Transverse colon (tissue), 4 donors: ENCODE measurements at regions not wholly inside any gene's neighbourhood (a gene's known extent, or its start where the extent isn't known, plus 50 kb on each side); places are given as distances from the start of the nearest gene placed in this dataset.

Experiments
- DNase-seq: peaks from one replicate; pipeline ENCODE4 v3.0.0-alpha.2; 2019
- H3K27ac ChIP-seq, 4 donors: fragments of 200-600 bp; sonication (generic); 2 replicates each; pipeline ENCODE4 v1.5.1; 2016 to 2018; ENCODE audit warnings: inconsistent platforms in 4 of 4
- H3K27me3 ChIP-seq: fragments of 200-600 bp; sonication (generic); 2 replicates; pipeline ENCODE4 v1.5.1; 2017; ENCODE audit warnings: inconsistent platforms
- H3K36me3 ChIP-seq, 4 donors: fragments of 200-600 bp; sonication (generic); 2 replicates each; pipeline ENCODE4 v1.5.1; 2017 to 2019; ENCODE audit warnings: inconsistent platforms in 4 of 4
- H3K4me1 ChIP-seq, 4 donors: fragments of 200-600 bp; sonication (generic); 2 replicates each; pipeline ENCODE4 v1.5.1; 2017 to 2020; ENCODE audit warnings: inconsistent platforms in 4 of 4
- H3K4me3 ChIP-seq, 4 donors: fragments of 200-600 bp; sonication (generic); 1 replicate in 1 of 4; 2 replicates in 3 of 4; pipeline versions ENCODE4 v1.5.1 to v1.6.1; 2017 to 2019; ENCODE audit warnings: inconsistent platforms in 4 of 4
- H3K9me3 ChIP-seq, 2 donors: fragments of 200-600 bp; sonication (generic); 2 replicates each; pipeline ENCODE4 v1.5.1; 2017 to 2019; ENCODE audit warnings: inconsistent platforms in 2 of 2
- EP300 ChIP-seq: sonication (generic); formaldehyde crosslinking; IDR thresholded peaks from one replicate; pipeline ENCODE4 v1.6.1; 2017; ENCODE audit warnings: antibody characterized with exemption, low read depth
- POLR2A ChIP-seq: fragments of 450-650 bp; IDR thresholded peaks from one replicate; pipeline ENCODE4 v1.6.1; 2016; ENCODE audit warnings: antibody characterized with exemption, mild to moderate bottlenecking, moderate library complexity
- POLR2AphosphoS5 ChIP-seq, 3 donors: sonication (generic); formaldehyde crosslinking; IDR thresholded peaks; one replicate each; pipeline ENCODE4 v1.6.1; 2016; ENCODE audit warnings: antibody characterized with exemption in 3 of 3
- WGBS, 2 donors: methylation state at CpG; one replicate each; pipeline ENCODE4 v1.1.5; 2018; ENCODE audit warnings: low coverage in 1 of 2; 5-methylcytosine and 5-hydroxymethylcytosine counted together
- in situ Hi-C, 4 donors: fragments of 200-750 bp; cut with MboI; loops; one replicate each; pipeline versions ENCODE4 v1.15.0 to v1.15.1; 2017; ENCODE audit warnings: low sequenced_read_pairs in 3 of 4, low pct_ligation_motif_present in 1 of 4, low pct_unique_long_range_greater_than_20kb in 1 of 4
- intact Hi-C: fragments of 100-400 bp; cut with DNase I; formaldehyde crosslinking; loops from one replicate; pipeline ENCODE4 v1.15.1; 2023; ENCODE audit warnings: low total_unique reads
- TF ChIP-seq, protein P1 (sequence below), 5 experiments: fragments of 200-600 bp in 3 of 5; fragments of 450-650 bp in 2 of 5; sonication (generic) in 3 of 5; IDR thresholded peaks; 1 replicate in 2 of 5; 2 replicates in 3 of 5; pipeline ENCODE4 v1.5.1; 2016 to 2017; ENCODE audit warnings: antibody characterized with exemption in 5 of 5, inconsistent platforms in 3 of 5, mild to moderate bottlenecking in 2 of 5, moderate library complexity in 1 of 5

- in situ Hi-C loops = no loop called here
- DNase-seq = no peak
- intact Hi-C loops = no loop called here
- H3K27me3 ChIP-seq = no peaks in the 10 kb centered on the region
- no peaks in the 10 kb centered on the region for H3K4me1 ChIP-seq
- 63 to 82% methylated on average over 2 to 5 of the region's 5 CpGs for WGBS, 2 donors
- no peak overlapping the region for H3K4me3 ChIP-seq
- H3K27ac ChIP-seq = no peak overlapping the region
- TF ChIP-seq EP300 = no peak
- TF ChIP-seq, protein P1, sequence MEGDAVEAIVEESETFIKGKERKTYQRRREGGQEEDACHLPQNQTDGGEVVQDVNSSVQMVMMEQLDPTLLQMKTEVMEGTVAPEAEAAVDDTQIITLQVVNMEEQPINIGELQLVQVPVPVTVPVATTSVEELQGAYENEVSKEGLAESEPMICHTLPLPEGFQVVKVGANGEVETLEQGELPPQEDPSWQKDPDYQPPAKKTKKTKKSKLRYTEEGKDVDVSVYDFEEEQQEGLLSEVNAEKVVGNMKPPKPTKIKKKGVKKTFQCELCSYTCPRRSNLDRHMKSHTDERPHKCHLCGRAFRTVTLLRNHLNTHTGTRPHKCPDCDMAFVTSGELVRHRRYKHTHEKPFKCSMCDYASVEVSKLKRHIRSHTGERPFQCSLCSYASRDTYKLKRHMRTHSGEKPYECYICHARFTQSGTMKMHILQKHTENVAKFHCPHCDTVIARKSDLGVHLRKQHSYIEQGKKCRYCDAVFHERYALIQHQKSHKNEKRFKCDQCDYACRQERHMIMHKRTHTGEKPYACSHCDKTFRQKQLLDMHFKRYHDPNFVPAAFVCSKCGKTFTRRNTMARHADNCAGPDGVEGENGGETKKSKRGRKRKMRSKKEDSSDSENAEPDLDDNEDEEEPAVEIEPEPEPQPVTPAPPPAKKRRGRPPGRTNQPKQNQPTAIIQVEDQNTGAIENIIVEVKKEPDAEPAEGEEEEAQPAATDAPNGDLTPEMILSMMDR (IDR thresholded peaks at IDR 0.05) = no peak
- TF ChIP-seq POLR2A = no peak
- no peak for TF ChIP-seq POLR2AphosphoS5 (IDR thresholded peaks at IDR 0.05)
- no peaks in the 10 kb centered on the region for H3K9me3 ChIP-seq
- no peaks in the 10 kb centered on the region for H3K36me3 ChIP-seq
Measured at GRCh38 chr2:145927131-145927950, 1407.4 kb upstream of the ZEB2 start.

GRCh38 chr2:145925591-145925990, 1405.7 kb upstream of the ZEB2 start:
- Histone ChIP-seq H3K9me3 (no peaks in the 10 kb centered on the region), H3K4me3 (no peak overlapping the region), H3K4me1 (no peaks in the 10 kb centered on the region), H3K27ac (no peak overlapping the region), H3K27me3 (no peaks in the 10 kb centered on the region), H3K36me3 (no peaks in the 10 kb centered on the region)
- intact Hi-C loops (no loop called here), in situ Hi-C loops (no loop called here)
- WGBS, 2 donors = 57 to 65% methylated on average over 3 to 4 of the region's 4 CpGs
- no peak for DNase-seq
- TF ChIP-seq EP300 (no peak), POLR2A (no peak), POLR2AphosphoS5 (IDR thresholded peaks at IDR 0.05) (no peak)
- TF ChIP-seq, protein P1 (IDR thresholded peaks at IDR 0.05) = no peak

- no peaks in the 10 kb centered on the region for H3K9me3 ChIP-seq
- TF ChIP-seq POLR2AphosphoS5 (IDR thresholded peaks at IDR 0.05) (no peak), EP300 (no peak), POLR2A (no peak)
- TF ChIP-seq, protein P1 (IDR thresholded peaks at IDR 0.05) = no peak
- intact Hi-C loops (no loop called here), in situ Hi-C loops (no loop called here)
- H3K36me3 ChIP-seq = no peaks in the 10 kb centered on the region
- H3K27me3 ChIP-seq = no peaks in the 10 kb centered on the region
- 67 to 69% methylated on average over 2 of the region's 2 CpGs for WGBS, 2 donors
- H3K4me1 ChIP-seq = no peaks in the 10 kb centered on the region
- DNase-seq = no peak
- H3K4me3 ChIP-seq = no peak overlapping the region
- H3K27ac ChIP-seq = no peak overlapping the region
Measured at GRCh38 chr2:145919477-145919876, 1399.6 kb upstream of the ZEB2 start.

- in situ Hi-C loops (no loop called here), intact Hi-C loops (no loop called here)
- Histone ChIP-seq H3K4me3 (no peak overlapping the region), H3K36me3 (no peaks in the 10 kb centered on the region), H3K4me1 (no peaks in the 10 kb centered on the region), H3K9me3 (no peaks in the 10 kb centered on the region), H3K27ac (peak overlapping the region in 1 of 4 donors; percentile 21), H3K27me3 (no peaks in the 10 kb centered on the region)
- DNase-seq = no peak
- WGBS, 2 donors = 67 to 77% methylated on average over 1 of the region's 1 CpG
- no peak for TF ChIP-seq POLR2A
- TF ChIP-seq, protein P1 (IDR thresholded peaks at IDR 0.05) = no peak
Measured at GRCh38 chr2:145918951-145919350, 1399.0 kb upstream of the ZEB2 start.
